Smooth muscle cell (in vitro differentiated cells): ENCODE measurements at regions not wholly inside any gene's neighbourhood (a gene's known extent, or its start where the extent isn't known, plus 50 kb on each side); places are given as distances from the start of the nearest gene placed in this dataset.

Experiments
- DNase-seq: peaks from one replicate; lab custom pipeline; 2025; ENCODE audit not compliant: unreplicated experiment; lab: John Stamatoyannopoulos, UW
- H2AFZ ChIP-seq: fragments of 200-600 bp; sonication (generic); 2 replicates; pipeline ENCODE4 v1.6.0; 2016; ENCODE audit warnings: antibody characterized with exemption, low read depth, mild to moderate bottlenecking
- H3F3A ChIP-seq: fragments of 200-600 bp; sonication (generic); 2 replicates; pipeline ENCODE4 v1.6.0; 2017; ENCODE audit warnings: antibody characterized with exemption, low read depth
- H3K27ac ChIP-seq: fragments of 200-600 bp; sonication (generic); 2 replicates; pipeline ENCODE4 v1.5.1; 2016; ENCODE audit warnings: low read depth, mild to moderate bottlenecking
- H3K27me3 ChIP-seq: fragments of 200-600 bp; sonication (generic); 2 replicates; pipeline ENCODE4 v1.6.1; 2016; ENCODE audit warnings: low read depth, mild to moderate bottlenecking
- H3K36me3 ChIP-seq: fragments of 200-600 bp; sonication (generic); 2 replicates; pipeline ENCODE4 v1.5.1; 2016; ENCODE audit warnings: low read depth
- H3K4me1 ChIP-seq: fragments of 200-600 bp; sonication (generic); 2 replicates; pipeline ENCODE4 v1.5.1; 2016; ENCODE audit warnings: low read depth
- H3K4me2 ChIP-seq: fragments of 200-600 bp; sonication (generic); 2 replicates; pipeline ENCODE4 v1.6.0; 2016; ENCODE audit warnings: mild to moderate bottlenecking
- H3K4me3 ChIP-seq: fragments of 200-600 bp; sonication (generic); 2 replicates; pipeline ENCODE4 v1.5.1; 2016; ENCODE audit warnings: mild to moderate bottlenecking
- H3K79me2 ChIP-seq: fragments of 200-600 bp; sonication (generic); 2 replicates; pipeline ENCODE4 v1.6.0; 2016; ENCODE audit warnings: low read depth, mild to moderate bottlenecking
- H3K9ac ChIP-seq: fragments of 200-600 bp; sonication (generic); 2 replicates; pipeline ENCODE4 v1.6.0; 2016; ENCODE audit warnings: low read depth
- H3K9me3 ChIP-seq: fragments of 200-600 bp; sonication (generic); replicated peaks from 2 replicates; pipeline ENCODE4 v1.5.1; 2016; ENCODE audit warnings: low read depth
- H4K20me1 ChIP-seq: fragments of 200-600 bp; sonication (generic); 2 replicates; pipeline ENCODE4 v1.6.0; 2016; ENCODE audit warnings: low read depth
- WGBS: methylation state at CpG from one replicate; pipeline ENCODE4 v1.1.7; 2016; ENCODE audit warnings: low lambda C conversion rate; 5-methylcytosine and 5-hydroxymethylcytosine counted together
- TF ChIP-seq, protein P1 (sequence below): fragments of 200-600 bp; sonication (generic); IDR thresholded peaks from 2 replicates; pipeline ENCODE4 v1.5.1; 2017; ENCODE audit warnings: borderline replicate concordance, mild to moderate bottlenecking, antibody characterized with exemption; ENCODE audit not compliant: insufficient read depth, poor library complexity, severe bottlenecking

DNA sequence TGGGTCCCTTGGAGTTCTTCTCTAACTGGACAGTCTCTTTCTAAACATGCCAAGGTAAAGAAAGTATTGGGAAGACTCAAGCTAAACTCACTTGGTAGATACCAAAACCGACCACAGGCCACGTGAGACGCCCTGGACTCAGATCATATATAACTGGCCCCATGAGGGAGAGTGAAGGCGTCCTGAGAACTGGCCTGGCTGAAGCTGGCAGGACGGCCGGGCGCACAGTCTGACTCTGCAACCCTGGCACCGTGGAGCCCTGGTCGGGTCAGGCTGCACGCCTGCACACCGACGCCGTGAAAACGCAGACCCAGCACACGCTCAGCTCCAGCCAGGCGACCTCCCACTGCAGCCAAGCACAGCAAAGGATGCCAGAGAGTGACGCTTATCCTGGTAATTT, 122.5 kb upstream of the SPACA7 start:
- WGBS = 93% methylated on average over 17 of the region's 17 CpGs
- no peaks in the 10 kb centered on the region for H4K20me1 ChIP-seq
- no peaks in the 10 kb centered on the region for H3K9me3 ChIP-seq
- no peaks in the 10 kb centered on the region for H3K4me1 ChIP-seq
- no peak overlapping the region for H3K9ac ChIP-seq
- H3K4me2 ChIP-seq = no peak overlapping the region
- no peaks in the 10 kb centered on the region for H3F3A ChIP-seq
- no peaks in the 10 kb centered on the region for H3K27me3 ChIP-seq
- TF ChIP-seq, protein P1, sequence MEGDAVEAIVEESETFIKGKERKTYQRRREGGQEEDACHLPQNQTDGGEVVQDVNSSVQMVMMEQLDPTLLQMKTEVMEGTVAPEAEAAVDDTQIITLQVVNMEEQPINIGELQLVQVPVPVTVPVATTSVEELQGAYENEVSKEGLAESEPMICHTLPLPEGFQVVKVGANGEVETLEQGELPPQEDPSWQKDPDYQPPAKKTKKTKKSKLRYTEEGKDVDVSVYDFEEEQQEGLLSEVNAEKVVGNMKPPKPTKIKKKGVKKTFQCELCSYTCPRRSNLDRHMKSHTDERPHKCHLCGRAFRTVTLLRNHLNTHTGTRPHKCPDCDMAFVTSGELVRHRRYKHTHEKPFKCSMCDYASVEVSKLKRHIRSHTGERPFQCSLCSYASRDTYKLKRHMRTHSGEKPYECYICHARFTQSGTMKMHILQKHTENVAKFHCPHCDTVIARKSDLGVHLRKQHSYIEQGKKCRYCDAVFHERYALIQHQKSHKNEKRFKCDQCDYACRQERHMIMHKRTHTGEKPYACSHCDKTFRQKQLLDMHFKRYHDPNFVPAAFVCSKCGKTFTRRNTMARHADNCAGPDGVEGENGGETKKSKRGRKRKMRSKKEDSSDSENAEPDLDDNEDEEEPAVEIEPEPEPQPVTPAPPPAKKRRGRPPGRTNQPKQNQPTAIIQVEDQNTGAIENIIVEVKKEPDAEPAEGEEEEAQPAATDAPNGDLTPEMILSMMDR = no peak
- no peak overlapping the region for H3K27ac ChIP-seq
- H3K36me3 ChIP-seq = no peaks in the 10 kb centered on the region
- H3K79me2 ChIP-seq = no peaks in the 10 kb centered on the region
- no peak overlapping the region for H2AFZ ChIP-seq
- no peak overlapping the region for H3K4me3 ChIP-seq
- no peak for DNase-seq

DNA sequence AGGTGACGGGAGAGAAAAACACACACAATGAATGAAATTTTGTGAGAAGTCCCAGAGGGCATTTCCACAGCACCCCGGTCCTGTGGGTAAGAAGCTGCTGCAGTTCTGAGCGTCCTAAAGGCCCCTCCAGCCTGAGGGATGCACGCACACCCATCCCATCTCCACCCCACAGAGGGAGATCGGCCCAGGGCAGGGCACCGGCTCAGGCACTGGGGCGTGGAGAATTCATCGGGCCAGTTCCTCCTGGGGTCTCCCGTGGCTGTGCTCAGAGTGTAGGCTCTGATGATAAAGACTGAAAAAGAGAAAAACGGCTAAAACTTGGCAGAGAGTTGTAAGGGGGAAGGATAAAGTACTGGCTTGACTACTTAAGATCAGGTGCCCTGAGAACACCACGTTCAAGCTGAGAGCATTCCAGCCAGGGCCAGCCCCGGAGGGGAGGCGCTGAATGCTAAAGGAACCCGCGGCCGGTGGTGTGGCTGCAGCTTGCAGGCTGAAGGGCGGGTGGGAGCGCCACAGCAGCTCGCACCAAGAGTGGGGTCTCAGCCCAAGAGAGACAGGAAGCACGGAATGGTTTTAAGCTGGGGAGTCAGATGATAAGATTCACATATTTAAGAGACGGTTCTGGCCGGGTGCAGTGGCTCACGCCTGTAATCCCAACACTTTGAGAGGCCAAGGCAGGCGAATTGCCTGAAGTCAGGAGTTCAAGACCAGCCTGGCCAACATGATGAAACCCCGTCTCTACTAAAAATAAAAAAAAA, 121.9 kb upstream of the SPACA7 start:
- Histone ChIP-seq H3F3A (no peaks in the 10 kb centered on the region), H3K9me3 (no peaks in the 10 kb centered on the region), H3K27ac (no peak overlapping the region), H3K79me2 (no peaks in the 10 kb centered on the region), H3K4me1 (no peaks in the 10 kb centered on the region), H4K20me1 (no peaks in the 10 kb centered on the region), H3K27me3 (peaks cover 3% of the 10 kb centered on the region), H3K4me3 (no peak overlapping the region), H3K4me2 (no peak overlapping the region), H2AFZ (no peak overlapping the region), H3K9ac (no peak overlapping the region), H3K36me3 (no peaks in the 10 kb centered on the region)
- WGBS = 85% methylated on average over 25 of the region's 25 CpGs
- DNase-seq = no peak
- TF ChIP-seq, protein P1 = no peak

DNA sequence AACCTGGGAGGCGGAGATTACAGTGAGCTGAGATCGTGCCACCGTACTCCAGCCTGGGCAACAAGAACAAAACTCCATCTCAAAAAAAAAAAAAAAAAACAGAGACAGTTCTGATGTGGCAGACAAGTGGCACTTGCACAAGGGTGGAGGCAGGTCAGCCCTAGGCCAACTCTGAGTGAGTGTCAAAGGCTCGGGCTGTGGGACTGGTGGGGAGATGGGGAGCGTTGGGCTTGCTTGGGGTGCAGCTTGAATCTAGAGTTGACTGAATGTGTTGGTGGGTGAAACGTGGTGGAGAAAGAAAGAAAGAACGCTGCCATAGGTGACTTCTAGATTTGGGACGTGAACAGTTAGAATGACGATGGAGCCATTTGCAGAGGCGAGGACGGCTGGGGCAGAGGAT, 121.3 kb upstream of the SPACA7 start:
- Histone ChIP-seq H2AFZ (no peak overlapping the region), H3K27me3 (peaks cover 3% of the 10 kb centered on the region), H3K4me1 (no peaks in the 10 kb centered on the region), H3K27ac (no peak overlapping the region), H3K9ac (no peak overlapping the region), H3K36me3 (no peaks in the 10 kb centered on the region), H3K4me2 (no peak overlapping the region), H3F3A (no peaks in the 10 kb centered on the region), H3K4me3 (no peak overlapping the region), H4K20me1 (no peaks in the 10 kb centered on the region), H3K79me2 (no peaks in the 10 kb centered on the region), H3K9me3 (no peaks in the 10 kb centered on the region)
- 91% methylated on average over 11 of the region's 11 CpGs for WGBS
- no peak for DNase-seq
- TF ChIP-seq, protein P1 = no peak

- Histone ChIP-seq H3K9ac (no peak overlapping the region), H3K27ac (no peak overlapping the region), H3K4me3 (no peak overlapping the region), H4K20me1 (no peaks in the 10 kb centered on the region), H3K79me2 (no peaks in the 10 kb centered on the region), H2AFZ (no peak overlapping the region), H3K4me1 (no peaks in the 10 kb centered on the region), H3K36me3 (no peaks in the 10 kb centered on the region), H3K9me3 (no peaks in the 10 kb centered on the region), H3K27me3 (peaks cover 3% of the 10 kb centered on the region), H3K4me2 (no peak overlapping the region), H3F3A (no peaks in the 10 kb centered on the region)
- no peak for DNase-seq
- 91% methylated on average over 19 of the region's 19 CpGs for WGBS
- TF ChIP-seq, protein P1 = no peak
Measured at GRCh38 chr13:112255550-112256120, 120.5 kb upstream of the SPACA7 start.
